ENCODE measurements at regions not wholly inside any gene's neighbourhood (a gene's known extent, or its start where the extent isn't known, plus 50 kb on each side); places are given as distances from the start of the nearest gene placed in this dataset.

GRCh38 chr5:68778484-68778883, 315.3 kb upstream of the SLC30A5 start:
- TF ChIP-seq ZNF274 (IDR thresholded peaks at IDR 0.05; ENCODE audit: low read depth, low read length) (no peak), EZH2 (IDR thresholded peaks at IDR 0.05) (no peak), MAX (IDR thresholded peaks at IDR 0.05) (no peak), JUND (IDR thresholded peaks at IDR 0.05) (no peak), SP1 (IDR thresholded peaks at IDR 0.05; ENCODE audit: low read depth) (no peak), CBX3 (IDR thresholded peaks at IDR 0.05; ENCODE audit: low read depth) (no peak), REST (IDR thresholded peaks at IDR 0.05; ENCODE audit: low read depth) (no peak), FOSL1 (IDR thresholded peaks at IDR 0.05; ENCODE audit: low read depth) (no peak), SRF (IDR thresholded peaks at IDR 0.05; ENCODE audit: low read depth) (no peak)
- H3K27ac ChIP-seq (ENCODE audit: low read depth, low read length), result no peak overlapping the region
- no peaks in the 10 kb centered on the region for H3K9me3 ChIP-seq (ENCODE audit: control insufficient read depth in 1 of 2, insufficient read depth in 1 of 2, low read depth in 1 of 2, low read length in 2 of 2)
- no peak overlapping the region for H2AFZ ChIP-seq (ENCODE audit: low read depth, low read length, poor library complexity, severe bottlenecking)
- intact Hi-C loops (cut with micrococcal nuclease), result loop anchor here (5.0 kb wide), 1 partner anchor 46 kb away; no protein-coding TSS in a partner anchor
- no peak overlapping the region for H3K9ac ChIP-seq (ENCODE audit: low read length)
- no peaks in the 10 kb centered on the region for H3K9me2 ChIP-seq (ENCODE audit: insufficient read depth)
- CTCF ChIA-PET, result no interaction called here
- H3K36me3 ChIP-seq (ENCODE audit: control insufficient read depth in 1 of 2, insufficient read depth in 2 of 2, low read length in 2 of 2), result no peaks in the 10 kb centered on the region
- ATAC-seq (no peak), DNase-seq (ENCODE audit: low read depth, low spot score) (no peak)
- H3K4me3 ChIP-seq (replicated peaks in 1 of 2; ENCODE audit: low read depth in 1 of 2, low read length in 2 of 2), result no peak overlapping the region
- H3K27me3 ChIP-seq (ENCODE audit: insufficient read depth, low read length), result no peaks in the 10 kb centered on the region
- BruUV-seq (replicated peaks), result no TSS peak
- RAD21 ChIA-PET (ENCODE audit: low non-redundant PET in 1 of 2, low total read pairs in 2 of 2, uncharacterized antibody in 2 of 2, unreplicated experiment in 2 of 2), result no interaction called here
- no peak overlapping the region for H3K4me2 ChIP-seq (ENCODE audit: low read length)
- no peaks in the 10 kb centered on the region for H4K20me1 ChIP-seq (ENCODE audit: insufficient read depth)
- no peaks in the 10 kb centered on the region for H3K4me1 ChIP-seq (ENCODE audit: control insufficient read depth in 1 of 2, insufficient read depth in 2 of 2, low read length in 2 of 2)
- no peaks in the 10 kb centered on the region for H3K79me2 ChIP-seq (ENCODE audit: insufficient read depth, low read length)
- POLR2A ChIA-PET, result no interaction called here

All from HCT116 (cell line).